ENCODE measurements at regions not wholly inside any gene's neighbourhood (a gene's known extent, or its start where the extent isn't known, plus 50 kb on each side); places are given as distances from the start of the nearest gene placed in this dataset.

DNA sequence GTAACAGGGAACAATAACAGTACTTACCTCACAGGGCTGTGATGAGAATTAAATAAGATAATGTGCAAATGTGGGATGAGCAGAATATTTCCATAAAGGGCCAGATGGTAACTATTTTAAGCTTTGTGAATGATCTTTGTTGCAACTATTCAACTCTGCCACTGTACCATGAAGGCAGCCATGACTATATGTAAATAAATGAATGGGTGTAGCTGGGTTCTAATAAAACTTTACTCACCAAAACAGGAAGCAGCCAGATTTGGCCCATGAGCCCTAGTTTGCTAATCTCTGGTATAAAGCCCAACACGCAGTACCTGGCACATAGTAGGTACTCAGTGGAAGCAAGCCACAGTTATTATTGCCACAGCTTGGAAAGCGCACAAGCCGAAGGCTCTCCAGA is 362.7 kb upstream of the PROK2 start:
- TF ChIP-seq, protein P1, sequence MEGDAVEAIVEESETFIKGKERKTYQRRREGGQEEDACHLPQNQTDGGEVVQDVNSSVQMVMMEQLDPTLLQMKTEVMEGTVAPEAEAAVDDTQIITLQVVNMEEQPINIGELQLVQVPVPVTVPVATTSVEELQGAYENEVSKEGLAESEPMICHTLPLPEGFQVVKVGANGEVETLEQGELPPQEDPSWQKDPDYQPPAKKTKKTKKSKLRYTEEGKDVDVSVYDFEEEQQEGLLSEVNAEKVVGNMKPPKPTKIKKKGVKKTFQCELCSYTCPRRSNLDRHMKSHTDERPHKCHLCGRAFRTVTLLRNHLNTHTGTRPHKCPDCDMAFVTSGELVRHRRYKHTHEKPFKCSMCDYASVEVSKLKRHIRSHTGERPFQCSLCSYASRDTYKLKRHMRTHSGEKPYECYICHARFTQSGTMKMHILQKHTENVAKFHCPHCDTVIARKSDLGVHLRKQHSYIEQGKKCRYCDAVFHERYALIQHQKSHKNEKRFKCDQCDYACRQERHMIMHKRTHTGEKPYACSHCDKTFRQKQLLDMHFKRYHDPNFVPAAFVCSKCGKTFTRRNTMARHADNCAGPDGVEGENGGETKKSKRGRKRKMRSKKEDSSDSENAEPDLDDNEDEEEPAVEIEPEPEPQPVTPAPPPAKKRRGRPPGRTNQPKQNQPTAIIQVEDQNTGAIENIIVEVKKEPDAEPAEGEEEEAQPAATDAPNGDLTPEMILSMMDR (IDR thresholded peaks at IDR 0.05; ENCODE audit: insufficient read depth, low read depth, low read length): no peak
- no peak for TF ChIP-seq EZH2 (IDR thresholded peaks at IDR 0.05; ENCODE audit: insufficient read depth, low read length)

All from astrocyte (in vitro differentiated cells and primary cell).